OCI-LY1 (cell line): ENCODE measurements at regions not wholly inside any gene's neighbourhood (a gene's known extent, or its start where the extent isn't known, plus 50 kb on each side); places are given as distances from the start of the nearest gene placed in this dataset.

Source experiments
- H2AFZ ChIP-seq: fragments of 200-600 bp; sonication (generic), shearing (Covaris generic); 2 replicates; pipeline ENCODE4 v1.6.0; 2014; ENCODE audit warnings: antibody characterized with exemption, mild to moderate bottlenecking, low read length
- H3F3A ChIP-seq: fragments of 200-600 bp; sonication (generic), shearing (Covaris generic); 2 replicates; pipeline ENCODE4 v1.6.0; 2014; ENCODE audit warnings: mild to moderate bottlenecking, antibody characterized with exemption, low read length, moderate library complexity; ENCODE audit not compliant: insufficient read depth
- H3K27ac ChIP-seq: fragments of 200-600 bp; sonication (generic); 2 replicates; pipeline ENCODE4 v1.5.1; 2014; ENCODE audit warnings: low read length, mixed run types, mild to moderate bottlenecking, low read depth; ENCODE audit not compliant: poor library complexity, severe bottlenecking
- H3K27me3 ChIP-seq: fragments of 200-600 bp; sonication (generic); 2 replicates; pipeline ENCODE4 v1.6.0; 2014; ENCODE audit warnings: antibody characterized with exemption, mild to moderate bottlenecking, low read length, moderate library complexity; ENCODE audit not compliant: insufficient read depth
- H3K36me3 ChIP-seq: fragments of 200-600 bp; sonication (generic); 2 replicates; pipeline ENCODE4 v1.6.1; 2014; ENCODE audit warnings: mild to moderate bottlenecking, antibody characterized with exemption, low read length, moderate library complexity, mixed read lengths; ENCODE audit not compliant: insufficient read depth
- H3K4me1 ChIP-seq: fragments of 200-600 bp; sonication (generic); 2 replicates; pipeline ENCODE4 v1.5.1; 2014; ENCODE audit warnings: mild to moderate bottlenecking, low read length, moderate library complexity; ENCODE audit not compliant: insufficient read depth, severe bottlenecking
- H3K4me2 ChIP-seq: fragments of 200-600 bp; sonication (generic), shearing (Covaris generic); 2 replicates; pipeline ENCODE4 v1.6.1; 2014; ENCODE audit warnings: low read length
- H3K4me3 ChIP-seq: fragments of 200-600 bp; sonication (generic); 2 replicates; pipeline ENCODE4 v1.5.1; 2014; ENCODE audit warnings: low read length, low read depth, mild to moderate bottlenecking, mixed read lengths; ENCODE audit not compliant: poor library complexity, severe bottlenecking
- H3K79me2 ChIP-seq: fragments of 200-600 bp; shearing (Covaris generic); 2 replicates; pipeline ENCODE4 v1.6.1; 2016; ENCODE audit warnings: mixed run types, low read length, mixed read lengths; ENCODE audit not compliant: insufficient read depth
- H3K9ac ChIP-seq: fragments of 200-600 bp; sonication (generic), shearing (Covaris generic); 2 replicates; pipeline ENCODE4 v1.6.1; 2014; ENCODE audit warnings: mild to moderate bottlenecking, low read length, mixed read lengths
- H3K9me2 ChIP-seq: fragments of 200-600 bp; sonication (generic), shearing (Covaris generic); 2 replicates; pipeline ENCODE4 v1.6.1; 2014; ENCODE audit warnings: low read depth, mild to moderate bottlenecking, low read length, mixed read lengths
- H3K9me3 ChIP-seq: fragments of 200-600 bp; shearing (Covaris generic); 2 replicates; pipeline ENCODE4 v1.6.1; 2014; ENCODE audit warnings: low read length, mixed read lengths
- H4K20me1 ChIP-seq: fragments of 200-600 bp; sonication (generic), shearing (Covaris generic); 2 replicates; pipeline ENCODE4 v1.6.0; 2016; ENCODE audit warnings: mild to moderate bottlenecking, low read length; ENCODE audit not compliant: insufficient read depth
- CTCF ChIP-seq: fragments of 200-600 bp; sonication (generic), shearing (Covaris generic); IDR thresholded peaks from 2 replicates; pipeline ENCODE4 v1.5.1; 2017; ENCODE audit warnings: mild to moderate bottlenecking, antibody characterized with exemption, low read length, moderate library complexity, mixed read lengths
- EZH2 ChIP-seq: fragments of 200-600 bp; sonication (generic), shearing (Covaris generic); IDR thresholded peaks from 2 replicates; pipeline ENCODE4 v1.8.0; 2017; ENCODE audit warnings: borderline replicate concordance, mixed run types, mild to moderate bottlenecking, antibody characterized with exemption, low read length, moderate library complexity, mixed read lengths

DNA sequence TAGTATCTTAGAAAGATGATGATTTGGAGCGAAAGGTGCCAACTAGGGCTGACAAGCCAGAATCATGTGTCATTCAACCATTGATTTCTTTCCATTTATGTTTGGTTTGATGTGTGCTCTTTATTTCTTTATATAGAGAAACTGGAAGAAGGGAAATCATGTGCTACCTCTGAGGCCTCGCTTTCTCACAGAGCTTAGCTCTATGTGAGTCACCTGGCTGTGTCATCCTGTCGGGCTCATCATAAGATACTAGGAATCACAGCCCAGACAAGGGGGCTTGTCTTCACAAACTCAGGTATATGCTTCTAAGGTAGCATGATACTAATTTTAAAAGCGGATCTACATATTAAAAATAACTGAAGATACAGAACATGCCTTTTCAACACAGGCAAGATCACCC is 81.7 kb upstream of the GPM6B start:
- Histone ChIP-seq H3K36me3 (no peaks in the 10 kb centered on the region), H3K9me2 (no peaks in the 10 kb centered on the region), H2AFZ (no peak overlapping the region), H3K79me2 (no peaks in the 10 kb centered on the region), H3K9me3 (no peaks in the 10 kb centered on the region), H4K20me1 (no peaks in the 10 kb centered on the region), H3K4me3 (no peak overlapping the region), H3K27me3 (no peaks in the 10 kb centered on the region), H3K27ac (no peak overlapping the region), H3K4me1 (no peaks in the 10 kb centered on the region), H3K9ac (no peak overlapping the region), H3K4me2 (no peak overlapping the region), H3F3A (no peaks in the 10 kb centered on the region)
- TF ChIP-seq EZH2 (no peak), CTCF (no peak)

DNA sequence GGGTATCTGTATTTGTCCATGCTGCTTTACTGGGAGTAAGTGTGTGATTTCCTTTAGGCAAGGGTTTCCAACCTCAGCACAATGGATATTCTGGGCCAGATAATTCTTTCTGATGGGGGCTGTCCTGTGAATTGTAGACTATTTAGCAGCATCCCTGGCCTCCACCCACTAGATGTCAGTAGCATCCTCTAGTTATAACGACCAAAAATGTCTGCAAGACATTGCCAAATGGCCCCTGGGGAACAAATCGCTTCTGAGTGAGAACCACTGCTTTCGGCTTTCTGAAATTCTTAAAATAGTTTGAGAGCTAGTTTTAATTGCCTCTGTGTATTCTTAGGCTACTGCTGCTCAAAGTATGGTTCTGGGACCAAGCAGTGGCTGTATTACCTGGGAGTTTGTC is 81.2 kb upstream of the GPM6B start:
- no peaks in the 10 kb centered on the region for H3K9me2 ChIP-seq
- no peak for TF ChIP-seq EZH2
- peak; percentile 38 for TF ChIP-seq CTCF
- H2AFZ ChIP-seq, result no peak overlapping the region
- H3K4me1 ChIP-seq, result no peaks in the 10 kb centered on the region
- H3K79me2 ChIP-seq, result no peaks in the 10 kb centered on the region
- H3F3A ChIP-seq, result no peaks in the 10 kb centered on the region
- no peaks in the 10 kb centered on the region for H3K27me3 ChIP-seq
- no peaks in the 10 kb centered on the region for H4K20me1 ChIP-seq
- no peaks in the 10 kb centered on the region for H3K36me3 ChIP-seq
- H3K4me3 ChIP-seq, result no peak overlapping the region
- no peak overlapping the region for H3K9ac ChIP-seq
- H3K4me2 ChIP-seq, result no peak overlapping the region
- H3K9me3 ChIP-seq, result no peaks in the 10 kb centered on the region
- H3K27ac ChIP-seq, result no peak overlapping the region

- Histone ChIP-seq H3K9me3 (no peaks in the 10 kb centered on the region), H3K36me3 (no peaks in the 10 kb centered on the region), H3K9me2 (no peaks in the 10 kb centered on the region), H3K79me2 (no peaks in the 10 kb centered on the region), H3K4me1 (no peaks in the 10 kb centered on the region), H3K4me2 (no peak overlapping the region), H3K9ac (no peak overlapping the region), H3F3A (no peaks in the 10 kb centered on the region), H4K20me1 (no peaks in the 10 kb centered on the region), H2AFZ (no peak overlapping the region), H3K27me3 (no peaks in the 10 kb centered on the region), H3K27ac (no peak overlapping the region), H3K4me3 (no peak overlapping the region)
- TF ChIP-seq EZH2 (no peak), CTCF (no peak)
These were observed 80.7 kb upstream of the GPM6B start for GRCh38 chrX:13897566-13897965.
